ENCODE measurements at regions not wholly inside any gene's neighbourhood (a gene's known extent, or its start where the extent isn't known, plus 50 kb on each side); places are given as distances from the start of the nearest gene placed in this dataset.

GRCh38 chr4:3836756-3837601 lies 70.8 kb downstream of the ADRA2C start:
- Histone ChIP-seq H3K4me2 (no peak overlapping the region), H3F3A (replicated peaks; ENCODE audit: insufficient read depth) (no peaks in the 10 kb centered on the region), H4K20me1 (ENCODE audit: insufficient read depth) (no peaks in the 10 kb centered on the region), H3K27me3 (ENCODE audit: insufficient read depth) (no peaks in the 10 kb centered on the region), H3K27ac (ENCODE audit: low read depth in 2 of 2, low read length in 1 of 2) (no peak overlapping the region), H3K9ac (no peak overlapping the region), H3K9me2 (no peaks in the 10 kb centered on the region), H3K36me3 (replicated peaks in 1 of 2; ENCODE audit: control insufficient read depth in 1 of 2, insufficient read depth in 2 of 2, low read length in 1 of 2) (no peaks in the 10 kb centered on the region), H2AFZ (ENCODE audit: low read depth) (no peak overlapping the region), H3K4me3 (ENCODE audit: low read depth in 2 of 2, low read length in 1 of 2) (no peak overlapping the region), H3K9me3 (no peaks in the 10 kb centered on the region), H3K79me2 (ENCODE audit: insufficient read depth) (no peaks in the 10 kb centered on the region), H3K4me1 (ENCODE audit: control insufficient read depth in 1 of 2, insufficient read depth in 2 of 2, low read depth in 1 of 2, low read length in 1 of 2) (peaks cover 0 to 17% of the 10 kb centered on the region in 2 experiments; a peak in 1 of 4 replicates)
- ChIA-PET CTCF (interaction anchor here (0.8 to 2.8 kb wide), 2 partner anchors 44 to 71 kb away, joined by 3 to 12 read pairs; partner anchors contain the start of gene ADRA2C), POLR2A (no interaction called here)
- peak; percentile 84 for DNase-seq
- TF ChIP-seq RFX5 (IDR thresholded peaks at IDR 0.05; ENCODE audit: low read length): no peak
- TF ChIP-seq POLR2AphosphoS5 (IDR thresholded peaks at IDR 0.05; ENCODE audit: low read depth, low read length): no peak
- TF ChIP-seq EP300 (IDR thresholded peaks at IDR 0.05; ENCODE audit: borderline replicate concordance in 1 of 2, low read depth in 1 of 2, low read length in 1 of 2): no peak
- no peak for TF ChIP-seq USF2 (IDR thresholded peaks at IDR 0.05; ENCODE audit: borderline replicate concordance, low read depth, low read length)
- TF ChIP-seq CTCF (IDR thresholded peaks at IDR 0.05): no peak
- TF ChIP-seq USF1 (IDR thresholded peaks at IDR 0.05; ENCODE audit: borderline replicate concordance, low read depth): no peak
- TF ChIP-seq CHD2 (IDR thresholded peaks at IDR 0.05; ENCODE audit: low read length, partially characterized antibody): no peak
- TF ChIP-seq MXI1 (IDR thresholded peaks at IDR 0.05; ENCODE audit: low read depth, low read length): no peak
- no peak for TF ChIP-seq JUND (IDR thresholded peaks at IDR 0.05)
- TF ChIP-seq TAF1 (IDR thresholded peaks at IDR 0.05; ENCODE audit: borderline replicate concordance, low read depth, low read length): no peak
- no peak for TF ChIP-seq IRF3 (IDR thresholded peaks at IDR 0.05; ENCODE audit: low read depth, low read length)
- no peak for TF ChIP-seq GATA2 (CRISPR knock-in tag; IDR thresholded peaks at IDR 0.05)
- no peak for TF ChIP-seq YY1 (IDR thresholded peaks at IDR 0.05; ENCODE audit: low read depth)
- TF ChIP-seq SMC3 (IDR thresholded peaks at IDR 0.05; ENCODE audit: low read depth, low read length): no peak
- no peak for TF ChIP-seq EZH2phosphoT487 (IDR thresholded peaks at IDR 0.05; ENCODE audit: borderline replicate concordance, low read depth)
- no peak for TF ChIP-seq RAD21 (IDR thresholded peaks at IDR 0.05; ENCODE audit: low read length)
- no peak for TF ChIP-seq ZBTB33 (IDR thresholded peaks at IDR 0.05; ENCODE audit: borderline replicate concordance, low read depth)
- WGBS (ENCODE audit: low lambda C conversion rate): 58% methylated on average over 14 of the region's 14 CpGs
